HL-60 (cell line): ENCODE measurements at regions not wholly inside any gene's neighbourhood (a gene's known extent, or its start where the extent isn't known, plus 50 kb on each side); places are given as distances from the start of the nearest gene placed in this dataset.

ENCODE experiments used
- POLR2AphosphoS5 ChIP-seq: IDR thresholded peaks from 2 replicates; pipeline ENCODE4 v1.6.1; 2012; ENCODE audit warnings: low read depth
- TF ChIP-seq, protein P1 (sequence below): IDR thresholded peaks from one replicate; pipeline ENCODE4 v1.5.1; 2011; ENCODE audit warnings: low read length, control low read depth, inconsistent platforms; ENCODE audit not compliant: insufficient read depth

DNA sequence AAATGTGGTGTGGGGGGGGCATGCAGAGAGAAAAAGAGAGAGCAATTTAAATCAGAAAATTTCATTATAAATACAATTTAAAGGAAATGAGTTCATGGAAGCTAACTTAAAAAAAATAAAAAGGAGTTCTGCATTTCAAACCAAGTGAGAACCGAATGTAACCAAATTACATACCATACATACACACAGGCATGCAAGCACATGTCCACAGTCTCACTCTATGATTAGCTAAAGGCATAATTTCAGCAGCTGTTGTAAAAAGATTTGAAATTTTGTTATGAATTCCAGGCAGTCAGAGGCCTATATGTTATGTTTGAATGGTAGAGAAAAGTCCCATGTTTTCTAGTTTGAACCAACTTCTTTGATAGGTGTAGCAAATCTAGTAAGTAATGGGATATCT is 611.6 kb upstream of the ADGRL3 start:
- TF ChIP-seq, protein P1, sequence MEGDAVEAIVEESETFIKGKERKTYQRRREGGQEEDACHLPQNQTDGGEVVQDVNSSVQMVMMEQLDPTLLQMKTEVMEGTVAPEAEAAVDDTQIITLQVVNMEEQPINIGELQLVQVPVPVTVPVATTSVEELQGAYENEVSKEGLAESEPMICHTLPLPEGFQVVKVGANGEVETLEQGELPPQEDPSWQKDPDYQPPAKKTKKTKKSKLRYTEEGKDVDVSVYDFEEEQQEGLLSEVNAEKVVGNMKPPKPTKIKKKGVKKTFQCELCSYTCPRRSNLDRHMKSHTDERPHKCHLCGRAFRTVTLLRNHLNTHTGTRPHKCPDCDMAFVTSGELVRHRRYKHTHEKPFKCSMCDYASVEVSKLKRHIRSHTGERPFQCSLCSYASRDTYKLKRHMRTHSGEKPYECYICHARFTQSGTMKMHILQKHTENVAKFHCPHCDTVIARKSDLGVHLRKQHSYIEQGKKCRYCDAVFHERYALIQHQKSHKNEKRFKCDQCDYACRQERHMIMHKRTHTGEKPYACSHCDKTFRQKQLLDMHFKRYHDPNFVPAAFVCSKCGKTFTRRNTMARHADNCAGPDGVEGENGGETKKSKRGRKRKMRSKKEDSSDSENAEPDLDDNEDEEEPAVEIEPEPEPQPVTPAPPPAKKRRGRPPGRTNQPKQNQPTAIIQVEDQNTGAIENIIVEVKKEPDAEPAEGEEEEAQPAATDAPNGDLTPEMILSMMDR = no peak
- no peak for TF ChIP-seq POLR2AphosphoS5
